Activated B cell treated with CpG ODN at 0.5 μM for 24 hours (primary cell): ENCODE measurements at regions not wholly inside any gene's neighbourhood (a gene's known extent, or its start where the extent isn't known, plus 50 kb on each side); places are given as distances from the start of the nearest gene placed in this dataset.

Experiments
- ATAC-seq: fragments of 200-7000 bp; cut with Tn5 transposase; one replicate; pipeline ENCODE4 v1.10.0; 2021; ENCODE audit warnings: low read depth, mild to moderate bottlenecking, moderate library complexity
- CTCF ChIA-PET: fragments of 350-600 bp; sonication (Branson Sonifier 250); formaldehyde crosslinking; loops from one replicate; lab custom pipeline; 2021; ENCODE audit warnings: antibody characterized with exemption; lab: Charles Lee
- POLR2A ChIA-PET: fragments of 350-600 bp; sonication (Branson Sonifier 250); formaldehyde crosslinking; loops from one replicate; lab custom pipeline; 2021; ENCODE audit warnings: antibody characterized with exemption; lab: Charles Lee
- DNase-seq: peaks from one replicate; pipeline ENCODE4 v3.0.0; 2022
- H3K27ac Mint-ChIP-seq: one replicate; pipeline ENCODE4 v1.8.0; 2020; ENCODE audit warnings: mixed read lengths
- H3K27me3 Mint-ChIP-seq: one replicate; pipeline ENCODE4 v1.8.0; 2021; ENCODE audit warnings: mixed read lengths
- H3K36me3 Mint-ChIP-seq: one replicate; pipeline ENCODE4 v1.8.0; 2021; ENCODE audit warnings: low read depth, mixed read lengths
- H3K4me1 Mint-ChIP-seq: one replicate; pipeline ENCODE4 v1.8.0; 2021; ENCODE audit warnings: mixed read lengths
- H3K4me3 Mint-ChIP-seq: one replicate; pipeline ENCODE4 v1.8.0; 2020; ENCODE audit warnings: mild to moderate bottlenecking, mixed read lengths
- H3K9me3 Mint-ChIP-seq: one replicate; pipeline ENCODE4 v1.8.0; 2020; ENCODE audit warnings: mixed read lengths
- intact Hi-C: fragments of 100-400 bp; cut with micrococcal nuclease; formaldehyde crosslinking; loops from one replicate; pipeline ENCODE4 v1.15.1; 2024
- TF ChIP-seq, protein P1 (sequence below): fragments of 200-600 bp; IDR thresholded peaks from one replicate; pipeline ENCODE4 v1.8.0; 2022; ENCODE audit warnings: antibody characterized with exemption, mild to moderate bottlenecking

DNA sequence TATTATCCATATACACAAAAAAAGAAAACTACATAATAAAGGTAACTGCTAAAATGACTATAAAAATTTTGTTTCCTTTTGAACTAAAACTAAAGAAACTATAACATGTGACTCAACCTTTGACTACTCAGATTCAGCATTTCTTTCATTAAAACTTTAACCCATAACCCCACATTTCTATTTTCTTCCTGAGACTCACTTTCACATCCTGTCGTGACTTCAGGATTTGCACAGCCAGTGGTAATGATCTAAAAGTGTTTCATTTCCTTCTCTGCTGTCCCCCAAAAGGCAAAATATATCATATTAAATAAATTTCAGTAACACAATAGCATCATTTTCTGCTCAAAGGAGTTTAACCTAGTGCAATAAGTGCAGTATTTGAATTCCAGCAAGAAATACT, 1022.4 kb upstream of the DIAPH2 start:
- intact Hi-C loops, result no loop called here
- Mint-ChIP-seq H3K27ac (no peak overlapping the region), H3K27me3 (no peaks in the 10 kb centered on the region), H3K4me1 (no peaks in the 10 kb centered on the region), H3K9me3 (peaks cover 3% of the 10 kb centered on the region), H3K4me3 (no peak overlapping the region), H3K36me3 (no peaks in the 10 kb centered on the region)
- TF ChIP-seq, protein P1, sequence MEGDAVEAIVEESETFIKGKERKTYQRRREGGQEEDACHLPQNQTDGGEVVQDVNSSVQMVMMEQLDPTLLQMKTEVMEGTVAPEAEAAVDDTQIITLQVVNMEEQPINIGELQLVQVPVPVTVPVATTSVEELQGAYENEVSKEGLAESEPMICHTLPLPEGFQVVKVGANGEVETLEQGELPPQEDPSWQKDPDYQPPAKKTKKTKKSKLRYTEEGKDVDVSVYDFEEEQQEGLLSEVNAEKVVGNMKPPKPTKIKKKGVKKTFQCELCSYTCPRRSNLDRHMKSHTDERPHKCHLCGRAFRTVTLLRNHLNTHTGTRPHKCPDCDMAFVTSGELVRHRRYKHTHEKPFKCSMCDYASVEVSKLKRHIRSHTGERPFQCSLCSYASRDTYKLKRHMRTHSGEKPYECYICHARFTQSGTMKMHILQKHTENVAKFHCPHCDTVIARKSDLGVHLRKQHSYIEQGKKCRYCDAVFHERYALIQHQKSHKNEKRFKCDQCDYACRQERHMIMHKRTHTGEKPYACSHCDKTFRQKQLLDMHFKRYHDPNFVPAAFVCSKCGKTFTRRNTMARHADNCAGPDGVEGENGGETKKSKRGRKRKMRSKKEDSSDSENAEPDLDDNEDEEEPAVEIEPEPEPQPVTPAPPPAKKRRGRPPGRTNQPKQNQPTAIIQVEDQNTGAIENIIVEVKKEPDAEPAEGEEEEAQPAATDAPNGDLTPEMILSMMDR, result no peak
- DNase-seq (no peak), ATAC-seq (no peak)
- CTCF ChIA-PET, result no interaction called here
- POLR2A ChIA-PET, result no interaction called here

DNA sequence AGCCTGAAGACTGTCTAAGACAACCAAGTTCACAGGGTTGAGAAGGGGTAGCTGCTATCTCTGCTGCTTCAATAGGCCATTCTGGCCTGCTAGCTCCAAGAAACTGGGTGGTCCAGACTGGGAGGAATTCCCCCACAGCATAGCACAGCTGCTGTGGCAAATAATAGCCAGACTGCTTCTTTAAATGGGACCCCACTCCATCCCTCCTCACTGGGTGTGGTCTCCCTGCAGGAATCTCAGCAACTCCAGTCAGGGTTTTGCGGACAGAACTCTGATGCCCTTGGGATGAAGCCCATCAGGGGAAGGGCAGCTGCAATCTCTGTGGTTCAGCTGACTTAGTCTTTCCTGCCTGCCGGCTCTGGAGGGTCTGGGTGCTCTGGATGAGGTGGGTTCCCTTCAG, 1018.6 kb upstream of the DIAPH2 start:
- Mint-ChIP-seq H3K36me3 (no peaks in the 10 kb centered on the region), H3K9me3 (peaks cover 3% of the 10 kb centered on the region), H3K27ac (no peak overlapping the region), H3K4me3 (no peak overlapping the region), H3K27me3 (no peaks in the 10 kb centered on the region), H3K4me1 (no peaks in the 10 kb centered on the region)
- TF ChIP-seq, protein P1, result no peak
- ChIA-PET POLR2A (no interaction called here), CTCF (no interaction called here)
- no peak for DNase-seq
- no peak for ATAC-seq
- intact Hi-C loops, result no loop called here

DNA sequence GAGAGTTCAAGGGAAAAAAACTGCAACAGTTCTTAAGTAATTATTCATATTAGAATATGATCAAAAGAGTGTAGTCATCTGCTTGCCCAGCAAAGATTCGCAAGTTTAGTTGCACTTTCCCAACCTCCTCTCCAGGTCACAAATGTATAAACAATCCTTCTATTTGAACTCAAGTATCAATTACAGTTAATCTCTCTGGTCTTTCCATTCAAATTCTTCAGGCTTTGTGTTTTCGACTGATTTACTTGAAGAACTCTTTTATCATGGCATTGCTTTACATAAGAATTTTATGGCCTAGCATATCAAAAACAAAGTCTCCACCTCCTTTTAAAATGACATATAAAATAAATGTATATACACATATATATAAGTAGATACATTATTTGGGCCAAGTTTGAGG, 1009.6 kb upstream of the DIAPH2 start:
- Mint-ChIP-seq H3K4me1 (no peaks in the 10 kb centered on the region), H3K27ac (no peak overlapping the region), H3K4me3 (no peak overlapping the region), H3K36me3 (no peaks in the 10 kb centered on the region), H3K9me3 (no peaks in the 10 kb centered on the region), H3K27me3 (no peaks in the 10 kb centered on the region)
- DNase-seq (no peak), ATAC-seq (no peak)
- TF ChIP-seq, protein P1, result no peak
- ChIA-PET POLR2A (no interaction called here), CTCF (no interaction called here)
- intact Hi-C loops, result no loop called here

DNA sequence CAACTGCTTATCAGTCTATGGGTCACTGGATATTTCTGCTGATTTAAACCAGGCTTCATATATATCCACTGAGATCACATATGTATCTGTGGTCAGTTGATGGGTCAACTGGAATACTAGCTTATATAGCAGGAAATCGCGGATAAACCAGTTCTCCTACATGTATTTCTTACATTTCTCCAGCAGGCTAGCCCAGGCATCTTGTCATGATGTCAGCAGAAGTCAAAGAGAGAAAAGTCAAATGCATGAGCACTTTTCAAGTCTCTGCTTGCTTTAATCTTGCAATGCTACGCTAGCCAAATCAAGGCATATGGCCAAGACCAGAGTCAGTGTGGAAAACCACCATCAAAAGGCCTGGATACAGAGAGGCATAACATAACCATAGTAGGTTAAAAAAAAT, 1008.8 kb upstream of the DIAPH2 start:
- Mint-ChIP-seq H3K27ac (no peak overlapping the region), H3K27me3 (no peaks in the 10 kb centered on the region), H3K4me1 (no peaks in the 10 kb centered on the region), H3K4me3 (no peak overlapping the region), H3K9me3 (no peaks in the 10 kb centered on the region), H3K36me3 (no peaks in the 10 kb centered on the region)
- no peak for ATAC-seq
- ChIA-PET POLR2A (no interaction called here), CTCF (no interaction called here)
- TF ChIP-seq, protein P1, result no peak
- intact Hi-C loops, result no loop called here
- no peak for DNase-seq

DNA sequence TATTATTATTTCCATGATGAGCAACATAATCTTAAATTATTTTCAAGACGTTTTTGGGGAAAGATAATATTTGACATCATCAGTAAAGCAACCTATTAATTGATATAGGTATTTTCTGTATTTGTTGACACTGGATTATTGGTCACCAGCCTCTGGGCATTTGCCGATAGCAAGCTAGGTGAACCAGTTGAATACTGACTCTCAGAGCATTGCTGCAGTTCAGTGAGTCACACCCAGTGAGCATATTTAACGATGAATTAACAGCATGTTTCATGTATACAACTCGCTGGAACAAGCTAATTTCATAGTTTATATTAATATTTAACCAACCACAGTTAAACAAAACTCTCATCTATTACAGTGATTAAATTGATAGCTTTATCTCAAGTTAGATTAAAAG, 1006.0 kb upstream of the DIAPH2 start:
- CTCF ChIA-PET, result no interaction called here
- H3K27me3 Mint-ChIP-seq, result no peaks in the 10 kb centered on the region
- no peak for ATAC-seq
- no peak for DNase-seq
- H3K4me3 Mint-ChIP-seq, result no peak overlapping the region
- POLR2A ChIA-PET, result no interaction called here
- H3K27ac Mint-ChIP-seq, result no peak overlapping the region
- no peaks in the 10 kb centered on the region for H3K9me3 Mint-ChIP-seq
- intact Hi-C loops, result no loop called here
- H3K4me1 Mint-ChIP-seq, result no peaks in the 10 kb centered on the region
- H3K36me3 Mint-ChIP-seq, result no peaks in the 10 kb centered on the region
- TF ChIP-seq, protein P1, result no peak
